HEK293T (cell line): ENCODE measurements at regions not wholly inside any gene's neighbourhood (a gene's known extent, or its start where the extent isn't known, plus 50 kb on each side); places are given as distances from the start of the nearest gene placed in this dataset.

Source experiments
- ARNT ChIP-seq: fragments of 450-650 bp; IDR thresholded peaks from 2 replicates; pipeline ENCODE4 v1.6.1; 2017; ENCODE audit warnings: mild to moderate bottlenecking
- BHLHE40 ChIP-seq: fragments of 450-650 bp; IDR thresholded peaks from 2 replicates; pipeline ENCODE4 v1.6.1; 2016; ENCODE audit warnings: mild to moderate bottlenecking, moderate library complexity, borderline replicate concordance
- CTBP1 ChIP-seq: fragments of 450-650 bp; IDR thresholded peaks from 2 replicates; pipeline ENCODE4 v1.6.1; 2016; ENCODE audit warnings: borderline replicate concordance
- ELF4 ChIP-seq: fragments of 450-650 bp; IDR thresholded peaks from 2 replicates; pipeline ENCODE4 v1.6.1; 2017; ENCODE audit warnings: antibody characterized with exemption
- FOXA1 ChIP-seq: fragments of 450-650 bp; IDR thresholded peaks from 2 replicates; pipeline ENCODE4 v1.6.1; 2016; ENCODE audit warnings: mild to moderate bottlenecking
- FOXK2 ChIP-seq: fragments of 450-650 bp; IDR thresholded peaks from 2 replicates; pipeline ENCODE4 v1.6.1; 2016; ENCODE audit warnings: mild to moderate bottlenecking
- FOXM1 ChIP-seq: fragments of 450-650 bp; IDR thresholded peaks from 2 replicates; pipeline ENCODE4 v1.6.1; 2017; ENCODE audit warnings: mild to moderate bottlenecking, borderline replicate concordance
- HDGF ChIP-seq: fragments of 450-650 bp; IDR thresholded peaks from 2 replicates; pipeline ENCODE4 v1.6.1; 2017; ENCODE audit warnings: antibody characterized with exemption, borderline replicate concordance
- SP1 ChIP-seq: fragments of 450-650 bp; IDR thresholded peaks from 2 replicates; pipeline ENCODE4 v1.6.1; 2017
- SUZ12 ChIP-seq: fragments of 450-650 bp; IDR thresholded peaks from 2 replicates; pipeline ENCODE4 v1.6.1; 2016; ENCODE audit warnings: mild to moderate bottlenecking
- TARDBP ChIP-seq: fragments of 450-650 bp; IDR thresholded peaks from 2 replicates; pipeline ENCODE4 v1.6.1; 2016
- ZNF384 ChIP-seq: fragments of 450-650 bp; IDR thresholded peaks from 2 replicates; pipeline ENCODE4 v1.6.1; 2016
- TF ChIP-seq, protein P1 (sequence below): fragments of 450-650 bp; IDR thresholded peaks from 2 replicates; pipeline ENCODE4 v1.6.1; 2016

DNA sequence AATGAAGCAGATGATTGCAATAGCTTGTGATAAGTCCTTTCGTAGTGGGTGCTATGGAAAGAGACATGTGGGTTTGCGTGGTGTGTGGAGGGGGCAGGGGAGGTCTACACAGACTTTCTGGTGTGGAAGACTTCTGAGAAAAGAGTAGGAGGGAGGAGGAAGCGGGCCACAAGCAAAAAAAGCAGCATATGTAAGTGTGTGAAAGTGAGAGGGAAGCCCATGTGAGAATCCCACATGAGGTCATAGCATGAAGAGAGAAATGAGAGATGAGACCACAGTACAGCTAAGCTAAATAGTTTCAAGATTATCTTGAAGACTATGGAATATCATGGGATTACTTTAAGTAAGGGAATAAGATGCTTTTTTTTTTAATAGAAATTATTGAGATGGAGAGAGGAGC, 2039.9 kb upstream of the TENM3 start:
- TF ChIP-seq TARDBP (no peak), ARNT (no peak), FOXA1 (no peak), SP1 (no peak), SUZ12 (no peak), BHLHE40 (no peak), ELF4 (no peak), FOXM1 (no peak), FOXK2 (no peak), HDGF (no peak), CTBP1 (no peak), ZNF384 (no peak)
- TF ChIP-seq, protein P1, sequence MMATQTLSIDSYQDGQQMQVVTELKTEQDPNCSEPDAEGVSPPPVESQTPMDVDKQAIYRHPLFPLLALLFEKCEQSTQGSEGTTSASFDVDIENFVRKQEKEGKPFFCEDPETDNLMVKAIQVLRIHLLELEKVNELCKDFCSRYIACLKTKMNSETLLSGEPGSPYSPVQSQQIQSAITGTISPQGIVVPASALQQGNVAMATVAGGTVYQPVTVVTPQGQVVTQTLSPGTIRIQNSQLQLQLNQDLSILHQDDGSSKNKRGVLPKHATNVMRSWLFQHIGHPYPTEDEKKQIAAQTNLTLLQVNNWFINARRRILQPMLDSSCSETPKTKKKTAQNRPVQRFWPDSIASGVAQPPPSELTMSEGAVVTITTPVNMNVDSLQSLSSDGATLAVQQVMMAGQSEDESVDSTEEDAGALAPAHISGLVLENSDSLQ: no peak
